H1 (cell line): ENCODE measurements at regions not wholly inside any gene's neighbourhood (a gene's known extent, or its start where the extent isn't known, plus 50 kb on each side); places are given as distances from the start of the nearest gene placed in this dataset.

Source experiments
- CHD7 ChIP-seq: fragments of 300-600 bp; sonication (generic); IDR thresholded peaks from 2 replicates; pipeline ENCODE4 v1.7.1; 2012; ENCODE audit warnings: low read length, moderate library complexity, mild to moderate bottlenecking, inconsistent platforms; ENCODE audit not compliant: insufficient replicate concordance

GRCh38 chr16:49952386-49952785 is 72.6 kb upstream of the CNEP1R1 start (continued):
- TF ChIP-seq CHD7, result no peak
- TF ChIP-seq, all 59 proteins: peak for 0
